ENCODE measurements at regions not wholly inside any gene's neighbourhood (a gene's known extent, or its start where the extent isn't known, plus 50 kb on each side); places are given as distances from the start of the nearest gene placed in this dataset.

DNA sequence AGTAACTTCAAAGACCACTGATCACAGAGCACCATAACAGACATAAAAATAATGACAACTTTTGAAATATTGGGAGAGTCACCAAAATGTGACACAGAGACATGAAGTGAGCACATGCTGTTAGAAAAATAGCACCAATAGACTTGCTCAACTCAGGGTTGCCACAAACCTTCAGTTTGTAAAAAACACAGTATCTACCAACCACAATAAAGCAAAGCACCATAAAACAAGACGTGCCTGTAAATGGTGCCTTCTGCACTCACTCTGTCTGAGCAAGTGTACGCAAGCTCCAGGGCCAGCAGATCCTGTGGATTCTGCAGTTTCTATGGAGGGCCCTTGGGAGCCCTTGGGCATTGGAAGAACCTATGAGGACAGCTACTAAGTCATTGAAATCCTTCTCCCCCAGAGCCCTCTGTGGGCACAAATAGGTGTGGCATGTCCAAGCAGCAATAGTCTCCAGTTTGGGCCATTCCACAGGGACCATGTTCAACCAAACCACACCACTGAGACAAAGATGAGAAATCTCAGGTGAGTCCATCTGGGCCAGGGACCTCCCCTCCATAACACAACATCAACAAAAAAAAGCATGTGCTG is 116.9 kb upstream of the RAB4A start:
- TF ChIP-seq, protein P1, sequence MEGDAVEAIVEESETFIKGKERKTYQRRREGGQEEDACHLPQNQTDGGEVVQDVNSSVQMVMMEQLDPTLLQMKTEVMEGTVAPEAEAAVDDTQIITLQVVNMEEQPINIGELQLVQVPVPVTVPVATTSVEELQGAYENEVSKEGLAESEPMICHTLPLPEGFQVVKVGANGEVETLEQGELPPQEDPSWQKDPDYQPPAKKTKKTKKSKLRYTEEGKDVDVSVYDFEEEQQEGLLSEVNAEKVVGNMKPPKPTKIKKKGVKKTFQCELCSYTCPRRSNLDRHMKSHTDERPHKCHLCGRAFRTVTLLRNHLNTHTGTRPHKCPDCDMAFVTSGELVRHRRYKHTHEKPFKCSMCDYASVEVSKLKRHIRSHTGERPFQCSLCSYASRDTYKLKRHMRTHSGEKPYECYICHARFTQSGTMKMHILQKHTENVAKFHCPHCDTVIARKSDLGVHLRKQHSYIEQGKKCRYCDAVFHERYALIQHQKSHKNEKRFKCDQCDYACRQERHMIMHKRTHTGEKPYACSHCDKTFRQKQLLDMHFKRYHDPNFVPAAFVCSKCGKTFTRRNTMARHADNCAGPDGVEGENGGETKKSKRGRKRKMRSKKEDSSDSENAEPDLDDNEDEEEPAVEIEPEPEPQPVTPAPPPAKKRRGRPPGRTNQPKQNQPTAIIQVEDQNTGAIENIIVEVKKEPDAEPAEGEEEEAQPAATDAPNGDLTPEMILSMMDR (IDR thresholded peaks at IDR 0.05): no peak
- no peak for TF ChIP-seq POLR2A (IDR thresholded peaks at IDR 0.05)

All from sigmoid colon (tissue), 3 donors.